ENCODE measurements at regions not wholly inside any gene's neighbourhood (a gene's known extent, or its start where the extent isn't known, plus 50 kb on each side); places are given as distances from the start of the nearest gene placed in this dataset.

DNA sequence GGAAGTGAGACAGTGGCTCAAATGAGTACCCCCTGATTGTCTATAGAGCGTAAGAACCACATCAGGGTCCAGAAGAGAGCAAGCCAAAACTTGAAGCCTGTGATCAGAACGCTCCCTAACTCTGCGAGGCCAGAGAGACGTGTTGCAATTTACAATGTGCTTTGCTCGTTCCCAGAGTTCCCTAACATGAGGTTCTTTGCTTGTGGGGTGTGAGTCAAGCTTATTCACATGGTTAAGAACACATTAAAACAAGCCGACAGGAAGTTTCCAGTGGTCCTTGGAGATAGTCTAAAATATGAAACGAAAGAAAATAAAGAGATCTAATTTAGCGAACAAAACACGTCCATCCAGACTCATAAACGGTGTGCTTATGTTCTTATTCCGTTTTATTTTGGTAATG, 702.3 kb downstream of the TRIML1 start:
- no peaks in the 10 kb centered on the region for H3K4me1 ChIP-seq (ENCODE audit: control insufficient read depth, insufficient read depth, low read length, poor library complexity, severe bottlenecking)
- WGBS, 2 experiments (ENCODE audit: insufficient coverage in 2 of 2) = 91 to 100% methylated on average over 8 of the region's 11 CpGs
- no peak overlapping the region for H3K4me3 ChIP-seq (ENCODE audit: extremely low read depth, insufficient read depth, low read length, poor library complexity, severe bottlenecking)
- H3K27ac ChIP-seq (ENCODE audit: low read depth, low read length, severe bottlenecking) = no peak overlapping the region
- H3K36me3 ChIP-seq (ENCODE audit: control insufficient read depth, insufficient read depth, low read length) = no peaks in the 10 kb centered on the region
- H3K9me3 ChIP-seq (ENCODE audit: control insufficient read depth, low read length) = no peaks in the 10 kb centered on the region

DNA sequence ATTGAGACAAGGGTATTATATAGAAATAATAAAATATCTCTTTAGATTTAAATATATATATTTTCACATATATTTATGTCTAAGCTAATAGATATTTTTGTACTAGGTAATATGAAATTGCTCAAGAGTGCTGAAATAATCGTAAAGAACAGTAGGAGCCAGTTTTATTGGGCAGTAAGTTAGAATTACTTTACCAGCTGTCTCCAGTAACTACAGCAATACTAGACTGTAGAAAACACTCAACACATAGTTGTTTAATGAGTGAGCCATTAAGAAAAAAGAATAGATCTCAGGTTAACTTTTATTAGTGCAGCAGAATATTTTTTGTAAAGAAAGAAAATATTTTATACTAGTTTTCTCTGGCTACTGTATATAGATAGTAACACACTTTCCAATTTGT, 715.2 kb downstream of the TRIML1 start:
- Histone ChIP-seq H3K27ac (ENCODE audit: low read depth, low read length, severe bottlenecking) (no peak overlapping the region), H3K36me3 (ENCODE audit: control insufficient read depth, insufficient read depth, low read length) (no peaks in the 10 kb centered on the region), H3K4me1 (ENCODE audit: control insufficient read depth, insufficient read depth, low read length, poor library complexity, severe bottlenecking) (no peaks in the 10 kb centered on the region), H3K9me3 (ENCODE audit: control insufficient read depth, low read length) (no peaks in the 10 kb centered on the region), H3K4me3 (ENCODE audit: extremely low read depth, insufficient read depth, low read length, poor library complexity, severe bottlenecking) (no peak overlapping the region)
- WGBS, 2 experiments (ENCODE audit: insufficient coverage in 2 of 2) = no CpG with 5 or more reads among the region's 1 CpG

DNA sequence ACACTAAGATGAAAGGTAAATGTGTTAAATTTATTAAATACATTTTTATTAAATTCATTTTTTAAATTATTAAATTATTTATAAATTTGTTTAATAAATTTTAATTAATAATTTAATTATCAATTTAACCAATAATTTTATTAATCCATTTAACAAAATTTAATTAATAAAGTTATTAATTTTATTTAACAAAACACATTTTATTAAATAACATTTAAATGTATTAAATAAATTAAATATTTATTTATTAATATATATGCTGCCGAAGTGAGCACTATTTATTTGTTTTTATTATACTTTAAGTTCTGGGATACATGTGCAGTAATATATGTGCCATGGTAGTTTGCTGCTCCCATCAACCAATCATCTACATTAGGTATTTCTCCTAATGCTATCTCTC, 719.5 kb downstream of the TRIML1 start:
- Histone ChIP-seq H3K4me1 (ENCODE audit: control insufficient read depth, insufficient read depth, low read length, poor library complexity, severe bottlenecking) (no peaks in the 10 kb centered on the region), H3K27ac (ENCODE audit: low read depth, low read length, severe bottlenecking) (no peak overlapping the region), H3K9me3 (ENCODE audit: control insufficient read depth, low read length) (no peaks in the 10 kb centered on the region), H3K4me3 (ENCODE audit: extremely low read depth, insufficient read depth, low read length, poor library complexity, severe bottlenecking) (no peak overlapping the region), H3K36me3 (ENCODE audit: control insufficient read depth, insufficient read depth, low read length) (no peaks in the 10 kb centered on the region)
- WGBS, 2 experiments (ENCODE audit: insufficient coverage in 2 of 2) = no CpG with 5 or more reads among the region's 1 CpG

DNA sequence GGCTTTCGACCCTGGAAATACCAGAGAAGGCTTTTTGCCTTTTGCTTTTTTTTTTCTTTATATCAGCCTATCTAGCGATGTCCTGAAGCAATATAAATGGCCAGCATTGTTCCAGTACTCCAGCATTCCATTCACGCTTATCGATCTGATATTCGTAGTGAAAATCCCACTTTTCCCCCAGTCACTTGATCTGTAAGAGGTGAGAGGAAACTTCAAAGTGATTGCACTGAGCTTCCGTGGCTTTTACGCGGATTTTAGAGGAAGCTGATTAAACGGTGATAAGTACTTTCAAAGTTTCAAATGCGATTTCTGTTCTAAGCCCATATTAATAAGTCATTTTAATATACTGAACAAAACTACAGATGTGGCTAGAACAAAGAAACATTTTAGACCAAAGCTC, 725.5 kb downstream of the TRIML1 start:
- Histone ChIP-seq H3K9me3 (ENCODE audit: control insufficient read depth, low read length) (no peaks in the 10 kb centered on the region), H3K27ac (ENCODE audit: low read depth, low read length, severe bottlenecking) (no peak overlapping the region), H3K4me1 (ENCODE audit: control insufficient read depth, insufficient read depth, low read length, poor library complexity, severe bottlenecking) (no peaks in the 10 kb centered on the region), H3K36me3 (ENCODE audit: control insufficient read depth, insufficient read depth, low read length) (no peaks in the 10 kb centered on the region), H3K4me3 (ENCODE audit: extremely low read depth, insufficient read depth, low read length, poor library complexity, severe bottlenecking) (no peak overlapping the region)
- 89 to 90% methylated on average over 2 to 5 of the region's 10 CpGs for WGBS, 2 experiments (ENCODE audit: insufficient coverage in 2 of 2)

DNA sequence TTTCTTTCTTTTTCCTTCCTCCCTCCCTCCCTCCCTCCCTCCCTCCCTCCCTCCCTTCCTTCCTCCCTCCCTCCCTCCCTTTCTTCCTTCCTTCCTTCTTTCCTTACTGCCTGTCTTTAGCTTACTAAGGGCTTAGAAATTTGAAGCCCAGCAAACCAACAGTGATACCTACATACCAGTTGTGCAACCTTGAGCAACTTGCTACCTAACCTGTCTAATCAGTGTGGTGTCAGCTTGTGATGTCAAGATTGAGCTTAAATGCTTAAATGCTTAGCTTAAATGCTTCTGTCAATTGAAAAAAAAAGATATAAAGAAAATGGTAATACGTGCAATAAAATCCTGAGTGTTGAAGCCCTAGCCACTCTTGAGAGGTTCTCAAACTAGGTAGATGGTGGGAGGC, 728.6 kb downstream of the TRIML1 start:
- Histone ChIP-seq H3K4me3 (ENCODE audit: extremely low read depth, insufficient read depth, low read length, poor library complexity, severe bottlenecking) (no peak overlapping the region), H3K27ac (ENCODE audit: low read depth, low read length, severe bottlenecking) (no peak overlapping the region), H3K9me3 (ENCODE audit: control insufficient read depth, low read length) (no peaks in the 10 kb centered on the region), H3K4me1 (ENCODE audit: control insufficient read depth, insufficient read depth, low read length, poor library complexity, severe bottlenecking) (no peaks in the 10 kb centered on the region), H3K36me3 (ENCODE audit: control insufficient read depth, insufficient read depth, low read length) (no peaks in the 10 kb centered on the region)
- no CpG with 5 or more reads among the region's 1 CpG for WGBS, 2 experiments (ENCODE audit: insufficient coverage in 2 of 2)

DNA sequence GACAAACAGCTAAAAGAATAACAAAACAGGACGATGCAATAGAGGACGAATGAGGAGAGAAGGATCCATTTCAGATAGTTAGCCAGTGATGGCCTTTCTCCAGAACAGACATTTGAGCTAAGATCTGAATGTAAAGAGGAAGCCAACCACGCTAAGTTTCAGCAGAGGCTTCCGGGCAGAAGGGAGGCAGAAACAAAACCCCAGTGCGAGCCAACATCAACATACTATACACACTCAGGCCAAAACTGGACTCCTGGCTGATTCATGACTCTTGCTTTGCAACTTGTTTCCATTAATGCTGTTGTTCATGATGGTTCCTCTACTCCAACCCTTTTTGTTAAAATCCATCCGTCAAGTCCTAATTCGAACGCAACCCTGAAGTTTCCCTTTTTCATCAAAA, 730.3 kb downstream of the TRIML1 start:
- Histone ChIP-seq H3K36me3 (ENCODE audit: control insufficient read depth, insufficient read depth, low read length) (no peaks in the 10 kb centered on the region), H3K9me3 (ENCODE audit: control insufficient read depth, low read length) (no peaks in the 10 kb centered on the region), H3K27ac (ENCODE audit: low read depth, low read length, severe bottlenecking) (no peak overlapping the region), H3K4me1 (ENCODE audit: control insufficient read depth, insufficient read depth, low read length, poor library complexity, severe bottlenecking) (no peaks in the 10 kb centered on the region), H3K4me3 (ENCODE audit: extremely low read depth, insufficient read depth, low read length, poor library complexity, severe bottlenecking) (no peak overlapping the region)
- WGBS, 2 experiments (ENCODE audit: insufficient coverage in 2 of 2) = 89 to 92% methylated on average over 6 to 8 of the region's 8 CpGs

DNA sequence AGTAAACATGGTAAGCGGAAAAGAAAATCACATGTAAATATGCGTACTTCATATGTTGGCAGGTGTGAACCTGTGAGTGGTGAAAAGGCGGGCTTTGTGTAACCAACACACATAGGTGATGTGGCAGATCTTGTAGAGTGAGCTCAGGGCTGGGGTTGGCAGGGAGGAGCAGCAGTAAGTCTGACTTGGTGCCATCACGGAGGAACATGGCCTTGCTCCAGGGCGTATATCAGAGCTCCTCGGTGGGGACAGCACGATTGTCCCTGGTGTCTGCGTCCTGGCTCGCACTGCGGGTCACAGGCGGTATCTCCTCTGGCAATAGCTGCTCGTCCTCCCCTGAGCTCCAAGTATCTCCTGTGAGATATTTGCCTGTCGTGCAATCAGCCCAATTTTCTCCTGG, 733.6 kb downstream of the TRIML1 start:
- Histone ChIP-seq H3K9me3 (ENCODE audit: control insufficient read depth, low read length) (no peaks in the 10 kb centered on the region), H3K27ac (ENCODE audit: low read depth, low read length, severe bottlenecking) (no peak overlapping the region), H3K4me1 (ENCODE audit: control insufficient read depth, insufficient read depth, low read length, poor library complexity, severe bottlenecking) (no peaks in the 10 kb centered on the region), H3K36me3 (ENCODE audit: control insufficient read depth, insufficient read depth, low read length) (no peaks in the 10 kb centered on the region), H3K4me3 (ENCODE audit: extremely low read depth, insufficient read depth, low read length, poor library complexity, severe bottlenecking) (no peak overlapping the region)
- whole genome bisulfite sequencing, 2 experiments (ENCODE audit: insufficient coverage in 2 of 2) = 94 to 95% methylated on average over 13 of the region's 13 CpGs

DNA sequence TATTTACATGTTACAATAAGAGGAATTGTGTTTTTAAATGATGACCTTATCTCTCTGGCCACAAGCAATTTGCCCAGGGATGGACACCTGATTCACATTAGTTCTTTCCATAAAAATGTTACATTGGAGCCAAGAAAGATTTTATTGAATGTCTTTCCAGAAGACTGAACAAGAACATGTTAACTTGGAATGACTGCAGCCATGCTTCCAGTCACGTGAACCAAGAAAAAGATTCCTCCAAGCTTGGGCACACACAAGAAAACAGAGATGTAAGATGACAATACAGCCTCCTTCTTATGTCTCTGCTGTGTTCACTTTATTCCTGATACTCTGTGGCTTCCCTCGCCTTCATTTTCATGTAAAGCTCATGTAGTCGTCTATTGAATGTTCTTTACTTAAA, 737.6 kb downstream of the TRIML1 start:
- H3K4me3 ChIP-seq (ENCODE audit: extremely low read depth, insufficient read depth, low read length, poor library complexity, severe bottlenecking) = no peak overlapping the region
- no peaks in the 10 kb centered on the region for H3K9me3 ChIP-seq (ENCODE audit: control insufficient read depth, low read length)
- no peaks in the 10 kb centered on the region for H3K4me1 ChIP-seq (ENCODE audit: control insufficient read depth, insufficient read depth, low read length, poor library complexity, severe bottlenecking)
- H3K27ac ChIP-seq (ENCODE audit: low read depth, low read length, severe bottlenecking) = no peak overlapping the region
- WGBS, 2 experiments (ENCODE audit: insufficient coverage in 2 of 2) = 73% methylated on average over 1 to 2 of the region's 3 CpGs
- H3K36me3 ChIP-seq (ENCODE audit: control insufficient read depth, insufficient read depth, low read length) = no peaks in the 10 kb centered on the region

DNA sequence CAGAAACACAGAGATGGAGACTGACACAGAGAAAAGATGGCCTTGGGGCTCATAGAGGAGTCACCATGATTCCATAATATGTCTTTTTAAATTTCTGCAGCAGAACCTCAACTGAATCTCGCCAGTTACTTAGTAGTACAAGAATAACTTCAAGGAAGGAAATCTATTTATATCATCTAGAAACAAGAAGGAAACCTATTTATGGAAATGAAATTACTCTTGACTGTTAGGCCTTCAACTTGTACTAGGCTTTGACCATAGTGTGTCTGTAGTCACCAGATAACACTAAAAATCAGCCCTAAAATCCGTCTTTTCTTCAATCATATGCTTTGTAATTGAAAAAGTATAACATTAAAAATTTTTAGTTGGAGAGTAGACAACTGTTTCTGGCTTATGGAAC, 740.4 kb downstream of the TRIML1 start:
- H3K9me3 ChIP-seq (ENCODE audit: control insufficient read depth, low read length) = no peaks in the 10 kb centered on the region
- no peak overlapping the region for H3K4me3 ChIP-seq (ENCODE audit: extremely low read depth, insufficient read depth, low read length, poor library complexity, severe bottlenecking)
- no peaks in the 10 kb centered on the region for H3K4me1 ChIP-seq (ENCODE audit: control insufficient read depth, insufficient read depth, low read length, poor library complexity, severe bottlenecking)
- H3K27ac ChIP-seq (ENCODE audit: low read depth, low read length, severe bottlenecking) = no peak overlapping the region
- WGBS, 2 experiments (ENCODE audit: insufficient coverage in 2 of 2) = no CpG with 5 or more reads among the region's 2 CpGs
- no peaks in the 10 kb centered on the region for H3K36me3 ChIP-seq (ENCODE audit: control insufficient read depth, insufficient read depth, low read length)

DNA sequence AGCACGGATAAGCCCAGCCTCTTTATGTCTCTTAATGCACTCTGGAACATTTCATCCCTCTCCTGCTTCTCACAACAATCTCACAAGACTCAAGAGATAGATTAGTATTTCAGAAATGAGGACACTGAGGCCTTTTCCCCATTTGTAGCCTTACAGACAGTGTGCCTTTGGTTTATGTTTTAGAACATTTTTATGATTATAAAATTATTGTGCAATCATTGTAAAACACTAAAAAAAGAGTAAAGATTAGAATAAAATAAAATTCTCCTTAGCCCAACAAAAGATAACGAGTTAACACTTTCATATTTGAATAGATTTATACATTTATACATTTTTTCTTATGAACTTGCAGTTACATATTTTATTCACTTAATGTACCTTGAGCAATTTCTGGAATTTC, 748.7 kb downstream of the TRIML1 start:
- no peak overlapping the region for H3K27ac ChIP-seq (ENCODE audit: low read depth, low read length, severe bottlenecking)
- peaks cover 2% of the 10 kb centered on the region for H3K9me3 ChIP-seq (ENCODE audit: control insufficient read depth, low read length)
- WGBS, 2 experiments (ENCODE audit: insufficient coverage in 2 of 2) = 80 to 100% methylated on average over 1 of the region's 2 CpGs
- no peaks in the 10 kb centered on the region for H3K4me1 ChIP-seq (ENCODE audit: control insufficient read depth, insufficient read depth, low read length, poor library complexity, severe bottlenecking)
- no peaks in the 10 kb centered on the region for H3K36me3 ChIP-seq (ENCODE audit: control insufficient read depth, insufficient read depth, low read length)
- H3K4me3 ChIP-seq (ENCODE audit: extremely low read depth, insufficient read depth, low read length, poor library complexity, severe bottlenecking) = no peak overlapping the region

DNA sequence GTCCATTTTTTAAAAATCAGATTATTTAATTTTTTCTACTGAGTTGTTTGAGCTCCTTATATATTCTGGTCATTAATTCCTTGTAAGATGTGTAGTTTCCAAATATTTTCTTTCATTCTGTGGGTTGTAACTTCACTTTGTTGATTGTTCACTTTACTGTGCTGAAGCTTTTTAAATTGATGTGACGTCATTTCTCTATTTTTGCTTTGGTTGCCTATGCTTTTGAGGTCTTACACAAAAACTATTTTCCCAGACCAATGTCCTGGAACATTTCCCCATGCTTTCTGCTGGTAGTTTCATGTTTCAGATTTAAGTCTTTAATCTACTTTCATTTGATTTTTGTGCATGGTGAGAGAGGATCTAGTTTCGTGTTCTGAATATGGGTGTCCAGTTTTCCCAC, 753.6 kb downstream of the TRIML1 start:
- Histone ChIP-seq H3K27ac (ENCODE audit: low read depth, low read length, severe bottlenecking) (no peak overlapping the region), H3K36me3 (ENCODE audit: control insufficient read depth, insufficient read depth, low read length) (no peaks in the 10 kb centered on the region), H3K9me3 (ENCODE audit: control insufficient read depth, low read length) (peaks cover 7% of the 10 kb centered on the region), H3K4me1 (ENCODE audit: control insufficient read depth, insufficient read depth, low read length, poor library complexity, severe bottlenecking) (no peaks in the 10 kb centered on the region), H3K4me3 (ENCODE audit: extremely low read depth, insufficient read depth, low read length, poor library complexity, severe bottlenecking) (no peak overlapping the region)
- WGBS, 2 experiments (ENCODE audit: insufficient coverage in 2 of 2) = no CpG with 5 or more reads among the region's 2 CpGs

DNA sequence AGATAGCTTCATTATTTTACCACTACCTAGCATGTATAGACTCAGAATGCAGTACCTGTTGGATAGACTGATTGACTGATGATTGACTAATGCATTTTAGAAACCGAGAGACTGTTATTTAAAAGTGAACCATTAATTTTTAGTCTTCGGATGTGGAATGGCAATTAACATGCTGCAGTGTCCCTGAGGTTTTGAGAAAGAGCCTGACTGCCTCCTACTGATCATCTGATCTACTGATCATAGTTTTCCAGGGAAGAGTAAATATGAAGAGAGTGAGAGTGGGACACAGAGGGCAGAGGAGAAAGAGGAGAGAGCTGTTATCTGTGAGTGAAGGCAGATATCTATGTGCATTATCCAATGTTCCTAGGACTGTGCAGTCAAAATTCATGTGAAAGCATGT, 764.7 kb downstream of the TRIML1 start:
- 89 to 90% methylated on average over 1 to 2 of the region's 2 CpGs for WGBS, 2 experiments (ENCODE audit: insufficient coverage in 2 of 2)

More for the DNA sequence above, 764.7 kb downstream of the TRIML1 start:
- no peak overlapping the region for H3K27ac ChIP-seq (ENCODE audit: low read depth, low read length, severe bottlenecking)
- no peak overlapping the region for H3K4me3 ChIP-seq (ENCODE audit: extremely low read depth, insufficient read depth, low read length, poor library complexity, severe bottlenecking)
- H3K9me3 ChIP-seq (ENCODE audit: control insufficient read depth, low read length) = no peaks in the 10 kb centered on the region
- H3K4me1 ChIP-seq (ENCODE audit: control insufficient read depth, insufficient read depth, low read length, poor library complexity, severe bottlenecking) = no peaks in the 10 kb centered on the region
- H3K36me3 ChIP-seq (ENCODE audit: control insufficient read depth, insufficient read depth, low read length) = no peaks in the 10 kb centered on the region
